WTC11 (cell line): ENCODE measurements at regions not wholly inside any gene's neighbourhood (a gene's known extent, or its start where the extent isn't known, plus 50 kb on each side); places are given as distances from the start of the nearest gene placed in this dataset.

Experiments used
- ZNF219 ChIP-seq: sonication (generic); formaldehyde crosslinking; IDR thresholded peaks from 2 replicates; pipeline ENCODE4 v1.8.0; 2023; ENCODE audit warnings: missing genetic modification reagents, mild to moderate bottlenecking, borderline replicate concordance
- TF ChIP-seq, protein P1 (sequence below): sonication (generic); formaldehyde crosslinking; IDR thresholded peaks from 2 replicates; pipeline ENCODE4 v1.8.1; 2023; ENCODE audit warnings: mild to moderate bottlenecking, missing genetic modification reagents, moderate library complexity

DNA sequence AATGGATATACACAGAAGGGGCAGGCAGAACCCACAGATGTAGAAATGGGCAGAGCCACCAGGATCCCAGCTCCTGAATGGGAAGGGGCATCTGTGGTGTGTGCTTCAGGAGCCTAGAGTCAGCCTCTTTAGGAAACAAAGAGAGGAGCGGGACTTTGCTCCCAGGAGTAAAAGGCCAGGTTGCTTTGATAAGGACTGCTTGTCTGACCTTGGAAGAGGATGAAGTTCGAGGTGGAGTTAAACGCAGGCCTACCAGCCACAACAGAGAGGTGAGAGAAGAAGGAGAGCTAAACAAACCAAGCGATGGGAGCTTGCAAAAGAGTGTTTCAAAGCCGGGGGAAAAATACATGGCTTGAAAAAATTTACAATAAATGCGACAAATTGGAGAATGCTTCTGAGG lies 49.9 kb upstream of the TMPRSS2 start (continued):
- TF ChIP-seq ZNF219 (CRISPR knock-in tag): no peak
- TF ChIP-seq, protein P1, sequence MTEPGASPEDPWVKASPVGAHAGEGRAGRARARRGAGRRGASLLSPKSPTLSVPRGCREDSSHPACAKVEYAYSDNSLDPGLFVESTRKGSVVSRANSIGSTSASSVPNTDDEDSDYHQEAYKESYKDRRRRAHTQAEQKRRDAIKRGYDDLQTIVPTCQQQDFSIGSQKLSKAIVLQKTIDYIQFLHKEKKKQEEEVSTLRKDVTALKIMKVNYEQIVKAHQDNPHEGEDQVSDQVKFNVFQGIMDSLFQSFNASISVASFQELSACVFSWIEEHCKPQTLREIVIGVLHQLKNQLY: no peak
